GM21381 (cell line): ENCODE measurements at regions not wholly inside any gene's neighbourhood (a gene's known extent, or its start where the extent isn't known, plus 50 kb on each side); places are given as distances from the start of the nearest gene placed in this dataset.

Experiments used
- ATAC-seq: cut with Tn5 transposase; IDR thresholded peaks from one replicate; pipeline ENCODE4 v1.9.1; 2021; ENCODE audit warnings: mild to moderate bottlenecking, moderate library complexity; ENCODE audit not compliant: unreplicated experiment

DNA sequence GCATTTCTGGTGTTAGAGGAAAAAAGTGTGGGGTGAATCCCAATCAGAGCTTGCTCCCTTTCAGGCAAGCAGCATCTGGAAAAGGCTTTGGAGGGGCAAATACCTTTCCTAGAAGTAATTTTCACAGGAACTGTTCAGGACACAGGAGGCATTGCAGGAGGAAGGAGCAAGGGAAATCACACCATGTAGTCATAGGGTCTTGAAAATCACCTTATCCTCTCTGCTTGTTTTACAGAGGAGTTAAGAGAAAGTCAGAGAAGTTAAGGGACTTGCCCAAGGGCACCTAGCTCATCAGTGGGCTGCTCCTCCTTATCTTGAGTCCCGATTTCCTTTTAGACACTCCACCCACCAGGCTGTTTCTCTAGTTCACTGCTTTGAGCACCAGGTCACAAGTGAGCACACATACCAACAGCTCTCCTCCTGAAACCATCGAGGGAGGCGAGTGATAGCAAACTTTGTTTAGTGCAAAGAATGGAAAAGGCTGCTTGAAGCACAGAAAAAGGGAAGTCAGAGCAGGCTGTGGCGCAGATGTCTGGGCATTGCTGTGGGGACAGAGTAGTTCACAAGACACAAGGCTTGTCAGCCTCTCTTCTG is 89.2 kb upstream of the CXCR4 start:
- peak; percentile 47 for ATAC-seq

DNA sequence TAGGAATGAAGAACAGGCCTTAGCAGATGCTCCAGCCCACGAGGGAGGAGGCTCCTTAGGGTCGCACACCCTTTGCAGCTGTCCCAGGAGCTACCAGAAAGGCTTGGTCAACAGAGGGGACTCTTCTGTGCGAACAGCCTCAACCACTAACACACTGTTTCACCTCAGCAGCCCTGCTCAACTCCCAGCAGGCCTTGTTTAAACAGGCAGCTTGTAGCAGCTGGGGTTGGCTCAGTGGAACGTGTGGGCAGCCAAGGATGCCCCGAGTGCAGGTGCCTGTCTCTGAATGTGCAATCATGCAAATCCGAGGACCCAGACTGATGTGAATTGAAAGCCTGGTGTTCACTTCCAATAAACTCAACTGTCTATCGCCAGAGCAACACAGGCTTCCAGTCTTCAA is 88.7 kb upstream of the CXCR4 start:
- peak; percentile 90 for ATAC-seq

GRCh38 chr2:136205615-136206014 is 87.7 kb upstream of the CXCR4 start:
- no peak for ATAC-seq

GRCh38 chr2:136204971-136205370 is 87.0 kb upstream of the CXCR4 start:
- no peak for ATAC-seq

DNA sequence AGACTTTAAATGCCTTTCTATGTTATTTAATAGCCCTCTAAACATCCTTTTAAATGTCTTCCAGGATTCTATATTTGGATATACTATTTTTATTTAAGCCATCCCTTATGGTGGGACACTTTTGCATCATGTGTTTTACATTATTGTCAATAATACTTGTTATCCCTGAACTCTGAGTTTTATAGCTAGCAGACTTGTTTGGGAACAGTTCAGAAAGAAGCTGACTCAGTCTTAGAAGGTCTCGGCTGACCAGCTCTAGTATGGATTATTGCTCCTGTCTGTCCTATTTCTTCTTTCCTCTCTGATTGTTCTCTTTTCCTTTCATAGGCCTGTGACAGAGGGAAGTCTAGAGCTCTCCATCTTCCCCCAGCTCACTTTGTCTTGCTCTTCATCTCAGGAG is 77.3 kb upstream of the CXCR4 start:
- ATAC-seq: no peak

GRCh38 chr2:136191041-136191440 is 73.1 kb upstream of the CXCR4 start:
- ATAC-seq: no peak

- no peak for ATAC-seq
These were observed 71.4 kb upstream of the CXCR4 start for GRCh38 chr2:136189221-136189782.

GRCh38 chr2:136188086-136188485 is 70.1 kb upstream of the CXCR4 start:
- no peak for ATAC-seq

- ATAC-seq: no peak
These were observed 68.2 kb upstream of the CXCR4 start for GRCh38 chr2:136185981-136186776.

DNA sequence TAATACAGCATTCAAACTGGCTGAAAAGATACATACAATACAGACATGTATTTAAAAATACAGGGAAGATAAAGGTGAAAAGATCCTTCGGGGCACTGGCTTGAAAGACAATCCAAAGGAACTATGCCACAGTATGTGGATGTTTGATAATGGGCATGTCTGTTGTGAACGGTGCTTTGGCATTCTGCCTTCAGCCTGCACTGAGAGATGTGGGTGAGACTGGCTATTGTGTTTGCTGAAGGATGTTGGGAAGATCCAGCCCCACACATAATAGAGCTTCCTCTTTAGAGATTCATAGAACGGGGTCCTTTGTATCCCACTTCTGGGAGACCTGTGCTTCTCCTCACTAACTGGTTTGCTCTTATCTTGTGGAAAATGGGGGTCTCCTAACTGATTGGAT is 65.1 kb upstream of the CXCR4 start:
- no peak for ATAC-seq

DNA sequence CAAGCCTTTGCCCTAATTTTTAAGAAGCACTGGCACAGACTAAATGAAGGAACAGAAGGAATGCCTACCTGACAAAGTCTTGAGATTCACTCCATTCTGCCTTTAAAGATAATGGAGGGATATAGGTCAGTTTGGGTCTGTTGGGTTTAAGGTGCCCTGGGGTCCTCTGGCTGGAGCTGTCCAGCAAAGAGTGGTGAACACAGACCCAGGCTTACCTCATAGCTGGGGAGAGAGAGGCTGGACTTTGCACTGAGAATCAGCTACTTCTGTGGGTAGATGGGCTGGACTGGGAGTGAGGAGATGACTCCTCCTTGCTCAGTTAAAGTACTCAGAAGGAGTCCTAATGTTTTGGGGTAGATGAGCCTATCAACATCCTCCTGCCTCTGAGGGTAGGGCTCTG is 64.4 kb upstream of the CXCR4 start:
- ATAC-seq: no peak

GRCh38 chr2:136179602-136179975 is 61.6 kb upstream of the CXCR4 start:
- no peak for ATAC-seq

DNA sequence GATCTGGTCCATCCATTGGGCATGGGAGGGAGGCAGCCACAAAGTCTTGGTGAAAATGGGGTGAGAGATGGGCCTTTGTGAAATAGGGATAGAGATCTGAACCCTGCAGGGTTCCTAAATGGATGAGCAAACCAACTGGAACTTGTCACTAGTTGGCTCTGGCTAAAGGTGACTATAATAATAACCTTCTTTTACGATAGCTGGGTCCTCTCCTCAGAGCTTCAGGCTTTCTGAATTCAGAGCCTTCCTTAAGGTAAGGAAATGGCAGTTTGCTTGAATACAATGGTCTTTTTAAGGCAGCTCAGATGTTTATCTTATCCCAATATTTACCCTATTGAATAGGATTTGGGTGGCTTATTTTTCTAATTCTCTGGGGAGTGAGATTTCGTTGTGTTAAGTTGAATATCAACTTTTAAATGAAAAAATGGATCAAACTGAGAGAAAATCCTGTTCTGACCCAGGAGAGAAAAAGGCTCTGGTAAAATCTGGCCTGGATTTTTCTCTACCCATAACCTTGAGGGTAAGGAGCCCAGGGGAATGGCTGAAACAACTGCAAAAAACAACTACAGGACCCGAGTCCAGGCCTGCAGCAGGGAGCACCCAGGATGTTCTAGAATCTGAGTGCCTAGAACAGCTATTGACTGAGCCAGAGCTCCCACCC is 61.1 kb upstream of the CXCR4 start:
- ATAC-seq: no peak

DNA sequence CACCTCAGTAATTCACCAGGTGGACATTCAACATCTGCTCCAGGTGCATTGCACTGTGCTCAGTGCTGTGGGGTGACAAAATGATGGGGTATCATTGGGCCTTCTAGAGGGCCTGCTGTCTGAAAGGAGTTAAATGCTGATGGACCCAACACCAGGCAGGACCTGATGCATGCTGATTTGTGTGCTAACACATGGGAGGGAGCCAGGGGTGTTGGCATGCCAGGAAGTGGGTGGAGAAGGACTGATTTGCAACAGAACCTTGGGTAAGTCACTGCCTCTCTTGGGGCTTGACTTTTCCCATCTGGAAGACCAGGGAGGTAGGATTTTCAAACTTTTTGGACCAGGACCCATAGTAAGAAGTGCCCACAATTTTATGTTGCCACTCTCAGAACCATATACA is 57.9 kb upstream of the CXCR4 start:
- no peak for ATAC-seq

- no peak for ATAC-seq
These were observed 57.5 kb upstream of the CXCR4 start for GRCh38 chr2:136175466-136175865.

- no peak for ATAC-seq
These were observed 55.2 kb upstream of the CXCR4 start for GRCh38 chr2:136173126-136173525.

DNA sequence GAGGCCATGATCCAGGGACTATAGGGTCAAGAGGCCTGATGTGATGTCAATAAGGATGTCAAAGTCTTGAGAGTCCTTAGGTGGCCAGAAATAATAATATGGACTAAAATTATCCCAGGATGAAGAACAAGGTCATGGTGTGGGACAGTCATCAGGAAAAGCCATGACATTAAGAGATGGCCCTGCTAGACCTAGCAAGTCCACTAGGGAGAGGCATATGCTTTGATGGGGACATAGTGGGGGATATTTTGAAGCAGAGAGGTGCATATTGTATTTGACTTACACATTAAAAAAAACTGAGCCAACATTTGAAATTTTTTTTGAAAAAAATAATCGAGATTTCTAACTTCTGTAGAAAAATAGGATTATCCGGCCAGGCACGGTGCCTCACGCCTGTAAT is 53.3 kb upstream of the CXCR4 start:
- ATAC-seq: no peak

DNA sequence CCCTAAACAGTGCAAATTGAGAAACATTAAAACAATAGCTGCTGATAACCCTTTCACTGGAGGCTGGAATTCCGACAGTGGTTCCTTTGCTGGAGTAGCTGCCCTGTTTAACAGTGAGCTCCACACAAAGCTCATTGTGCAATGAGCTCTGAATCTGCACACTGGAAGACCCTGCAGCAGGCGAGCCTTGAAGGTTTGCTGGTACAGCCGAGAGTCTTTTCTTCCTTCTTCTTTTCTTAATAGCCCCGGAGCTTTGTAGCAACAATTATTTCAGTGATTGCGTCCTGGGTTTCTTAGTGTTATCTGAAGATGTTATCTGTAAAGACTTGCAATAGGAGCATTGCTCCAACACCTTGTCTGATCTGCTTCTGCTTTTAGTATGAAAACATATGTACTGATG is 50.8 kb upstream of the CXCR4 start:
- no peak for ATAC-seq

GRCh38 chr2:136167721-136168475 is 49.9 kb upstream of the CXCR4 start:
- ATAC-seq: no peak
